ENCODE measurements at regions not wholly inside any gene's neighbourhood (a gene's known extent, or its start where the extent isn't known, plus 50 kb on each side); places are given as distances from the start of the nearest gene placed in this dataset.

- POLR2A ChIA-PET = interaction anchor here (0.7 to 0.9 kb wide), 3 partner anchors 8 to 119 kb away, joined by 3 to 6 read pairs (median 4); no protein-coding TSS in a partner anchor
- peak; percentile 24; the same call in 1 of the 2 replicates for TF ChIP-seq CTCF (IDR thresholded peaks at IDR 0.05; ENCODE audit: insufficient read depth, low read depth, low read length)
- peak; percentile 78 for DNase-seq (ENCODE audit: low read depth)
Measured at GRCh38 chr16:85514598-85515318, 98.4 kb upstream of the GSE1 start.

GRCh38 chr16:85515319-85515745 is 97.8 kb upstream of the GSE1 start:
- no peaks in the 10 kb centered on the region for H3K27me3 ChIP-seq (ENCODE audit: control insufficient read depth, insufficient read depth, low read length)
- ChIA-PET CTCF (interaction anchor here (0.8 to 1.7 kb wide), 6 partner anchors 10 to 101 kb away, joined by 3 to 12 read pairs (median 4); no protein-coding TSS in a partner anchor), POLR2A (interaction anchor here (0.8 to 0.9 kb wide), 2 partner anchors 9 to 120 kb away, joined by 3 to 4 read pairs; no protein-coding TSS in a partner anchor)
- peaks cover 3% of the 10 kb centered on the region for H3K36me3 ChIP-seq (ENCODE audit: control insufficient read depth, insufficient read depth, low read length)
- DNase-seq (ENCODE audit: low read depth) = no peak
- TF ChIP-seq CTCF (IDR thresholded peaks at IDR 0.05; ENCODE audit: insufficient read depth, low read depth, low read length) = no peak
- 0 out of 2 replicates have a peak overlapping the region, but pooled peaks have one; percentile 11 for H3K4me3 ChIP-seq (ENCODE audit: low read depth, low read length)

More at GRCh38 chr16:85514598-85515318, 98.4 kb upstream of the GSE1 start:
- Histone ChIP-seq H3K27me3 (ENCODE audit: control insufficient read depth, insufficient read depth, low read length) (no peaks in the 10 kb centered on the region), H3K36me3 (ENCODE audit: control insufficient read depth, insufficient read depth, low read length) (peaks cover 3% of the 10 kb centered on the region), H3K4me3 (ENCODE audit: low read depth, low read length) (0 out of 2 replicates have a peak overlapping the region, but pooled peaks have one; percentile 11)
- CTCF ChIA-PET = interaction anchor here (0.6 to 1.7 kb wide), 8 partner anchors 15 to 215 kb away, joined by 3 to 12 read pairs (median 4); no protein-coding TSS in a partner anchor

DNA sequence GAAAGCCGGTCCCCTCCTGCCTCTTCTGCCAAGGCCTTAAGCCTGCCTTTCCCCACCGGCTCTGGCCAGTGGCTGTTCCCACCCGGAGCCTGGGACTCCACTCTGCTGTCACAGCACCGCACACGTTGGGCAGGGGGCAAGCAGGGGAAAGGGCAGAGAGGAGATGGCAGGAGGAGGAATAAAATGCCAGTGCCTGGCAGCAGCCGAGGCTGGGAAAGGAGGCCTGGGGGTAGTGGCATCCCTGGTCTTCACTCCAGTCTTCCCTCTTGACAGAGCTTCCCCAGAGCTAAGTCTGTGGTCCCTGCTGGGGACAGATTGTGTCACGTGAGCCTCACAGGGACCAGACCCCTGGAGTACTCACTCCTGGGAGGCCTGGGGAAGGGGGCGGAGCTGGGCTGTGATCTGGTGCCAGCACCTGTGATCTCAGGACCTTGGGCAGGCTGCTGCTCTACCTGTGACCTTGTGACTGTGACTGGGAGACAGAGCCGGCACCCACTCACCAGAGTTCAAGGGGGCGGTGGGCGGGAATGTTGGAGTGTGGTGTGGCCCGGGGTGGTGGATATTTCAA is 97.2 kb upstream of the GSE1 start:
- POLR2A ChIA-PET = no interaction called here
- peaks cover 3% of the 10 kb centered on the region for H3K36me3 ChIP-seq (ENCODE audit: control insufficient read depth, insufficient read depth, low read length)
- DNase-seq (ENCODE audit: low read depth) = no peak
- TF ChIP-seq CTCF (IDR thresholded peaks at IDR 0.05; ENCODE audit: insufficient read depth, low read depth, low read length) = no peak
- CTCF ChIA-PET = interaction anchor here (0.8 to 1.7 kb wide), 4 partner anchors 10 to 57 kb away, joined by 3 to 4 read pairs (median 4); no protein-coding TSS in a partner anchor
- no peaks in the 10 kb centered on the region for H3K27me3 ChIP-seq (ENCODE audit: control insufficient read depth, insufficient read depth, low read length)
- no peak overlapping the region for H3K4me3 ChIP-seq (ENCODE audit: low read depth, low read length)

- ChIA-PET POLR2A (no interaction called here), CTCF (interaction anchor here (0.7 kb wide), 1 partner anchor 88 kb away, joined by 3 read pairs; no protein-coding TSS in a partner anchor)
Measured at GRCh38 chr16:85517154-85517553, 96.0 kb upstream of the GSE1 start.

More at GRCh38 chr16:85517154-85517553, 96.0 kb upstream of the GSE1 start:
- no peak overlapping the region for H3K4me3 ChIP-seq (ENCODE audit: low read depth, low read length)
- TF ChIP-seq CTCF (IDR thresholded peaks at IDR 0.05; ENCODE audit: insufficient read depth, low read depth, low read length) = no peak
- no peaks in the 10 kb centered on the region for H3K27me3 ChIP-seq (ENCODE audit: control insufficient read depth, insufficient read depth, low read length)
- H3K36me3 ChIP-seq (ENCODE audit: control insufficient read depth, insufficient read depth, low read length) = peaks cover 3% of the 10 kb centered on the region
- DNase-seq (ENCODE audit: low read depth) = no peak

Data from BJ (cell line).